Skeletal muscle tissue (tissue), 3 donors: ENCODE measurements at regions not wholly inside any gene's neighbourhood (a gene's known extent, or its start where the extent isn't known, plus 50 kb on each side); places are given as distances from the start of the nearest gene placed in this dataset.

Experiments
- H3K27ac ChIP-seq: one replicate; pipeline ENCODE4 v1.7.0; 2013; ENCODE audit warnings: mild to moderate bottlenecking, low read depth, low read length, inconsistent platforms
- H3K27me3 ChIP-seq, 3 donors: one replicate each; pipeline ENCODE4 v1.7.0; 2013; ENCODE audit warnings: low read length in 3 of 3; ENCODE audit not compliant: control insufficient read depth in 3 of 3, insufficient read depth in 3 of 3
- H3K36me3 ChIP-seq, 3 donors: one replicate each; pipeline ENCODE4 v1.7.0; 2013; ENCODE audit warnings: low read length in 3 of 3; ENCODE audit not compliant: control insufficient read depth in 3 of 3, insufficient read depth in 3 of 3
- H3K4me1 ChIP-seq, 3 donors: one replicate each; pipeline ENCODE4 v1.7.0; 2013; ENCODE audit warnings: low read length in 3 of 3, mild to moderate bottlenecking in 3 of 3; ENCODE audit not compliant: control insufficient read depth in 3 of 3, insufficient read depth in 3 of 3
- H3K4me3 ChIP-seq, 3 donors: one replicate each; pipeline ENCODE4 v1.7.0; 2013; ENCODE audit warnings: low read length in 3 of 3
- H3K9ac ChIP-seq, 3 donors: one replicate each; pipeline ENCODE4 v1.7.0; 2013; ENCODE audit warnings: low read length in 3 of 3, mild to moderate bottlenecking in 3 of 3, moderate library complexity in 2 of 3, low read depth in 1 of 3
- H3K9me3 ChIP-seq, 3 donors: one replicate each; pipeline ENCODE4 v1.7.0; 2013; ENCODE audit warnings: low read length in 3 of 3; ENCODE audit not compliant: control insufficient read depth in 3 of 3
- donor health status: Osteomylitis.

DNA sequence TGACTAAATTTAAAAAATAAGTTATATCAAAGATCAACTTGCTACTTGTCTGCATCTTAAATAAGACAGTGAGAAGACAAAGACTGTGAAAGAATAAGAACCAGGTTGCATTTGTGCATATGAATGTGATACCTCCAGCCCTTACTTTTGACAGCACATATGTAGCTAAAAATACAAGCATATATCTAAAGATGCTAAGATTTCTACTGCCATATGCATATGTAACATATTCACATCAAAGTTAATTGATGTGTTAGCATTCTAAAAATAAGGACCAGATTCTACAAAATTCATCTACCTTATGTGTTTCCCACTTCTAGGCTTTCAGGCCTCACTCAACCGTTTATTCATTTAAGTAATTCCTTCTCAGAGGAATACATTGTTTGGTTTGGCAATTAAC, 1120.3 kb upstream of the LRRTM3 start:
- Histone ChIP-seq H3K36me3 (no peaks in the 10 kb centered on the region), H3K4me3 (no peak overlapping the region), H3K4me1 (no peaks in the 10 kb centered on the region), H3K9me3 (no peaks in the 10 kb centered on the region), H3K9ac (no peak overlapping the region), H3K27me3 (no peaks in the 10 kb centered on the region), H3K27ac (no peak overlapping the region)

DNA sequence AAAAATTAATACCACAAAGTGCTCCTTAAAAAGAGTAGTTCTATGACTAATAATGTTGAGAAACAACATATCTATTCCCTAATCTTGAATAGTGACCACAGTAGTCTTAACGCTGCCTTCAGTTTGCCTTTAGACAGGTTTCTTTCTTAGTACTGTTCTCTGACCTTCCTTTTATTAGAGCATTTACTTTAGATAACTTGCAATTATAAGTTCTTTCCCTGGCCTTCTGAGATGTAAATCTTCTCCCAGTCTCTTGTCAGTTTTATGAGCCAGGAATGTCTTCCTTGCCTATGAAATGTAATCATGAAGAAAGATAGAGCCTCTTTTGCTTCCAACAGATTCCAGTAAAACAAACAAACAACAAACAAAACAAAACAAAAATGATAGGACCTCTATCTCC, 1119.8 kb upstream of the LRRTM3 start:
- no peaks in the 10 kb centered on the region for H3K36me3 ChIP-seq
- H3K9me3 ChIP-seq, result no peaks in the 10 kb centered on the region
- no peak overlapping the region for H3K4me3 ChIP-seq
- H3K27me3 ChIP-seq, result no peaks in the 10 kb centered on the region
- H3K27ac ChIP-seq, result no peak overlapping the region
- no peaks in the 10 kb centered on the region for H3K4me1 ChIP-seq
- no peak overlapping the region for H3K9ac ChIP-seq

DNA sequence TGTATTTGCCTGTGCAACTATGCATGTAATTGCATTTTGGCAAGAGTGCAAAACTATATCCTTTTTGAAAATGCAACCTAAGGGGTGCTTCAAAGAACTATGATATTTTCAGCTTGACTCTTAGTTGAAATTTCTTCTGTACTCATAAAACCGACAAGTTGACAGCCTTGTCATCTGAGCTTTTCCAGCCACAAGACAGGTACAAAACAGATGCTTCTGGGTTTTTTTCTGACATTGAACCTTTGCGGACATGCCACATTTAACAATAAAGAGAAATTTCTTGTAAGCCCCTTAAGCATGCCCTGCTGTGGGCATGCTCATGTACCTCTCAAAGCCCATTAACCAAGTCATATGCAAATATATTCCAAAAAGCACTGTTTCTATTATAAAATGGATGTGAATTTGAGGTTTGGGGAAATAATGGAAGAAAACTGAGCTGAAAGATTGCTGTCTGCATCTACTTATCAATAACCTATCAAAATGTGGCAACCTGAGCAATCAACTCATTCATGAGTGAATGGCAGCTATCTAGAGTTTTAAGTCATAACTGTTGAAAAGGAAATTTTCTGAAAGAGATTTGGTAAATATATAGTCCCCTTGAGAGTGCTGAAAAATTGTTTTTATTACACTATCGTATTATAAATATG, 1117.0 kb upstream of the LRRTM3 start:
- Histone ChIP-seq H3K27me3 (no peaks in the 10 kb centered on the region), H3K4me3 (no peak overlapping the region), H3K9me3 (peaks cover 0 to 2% (median 0%) of the 10 kb centered on the region in 3 donors), H3K36me3 (no peaks in the 10 kb centered on the region), H3K27ac (no peak overlapping the region), H3K4me1 (no peaks in the 10 kb centered on the region), H3K9ac (no peak overlapping the region)

DNA sequence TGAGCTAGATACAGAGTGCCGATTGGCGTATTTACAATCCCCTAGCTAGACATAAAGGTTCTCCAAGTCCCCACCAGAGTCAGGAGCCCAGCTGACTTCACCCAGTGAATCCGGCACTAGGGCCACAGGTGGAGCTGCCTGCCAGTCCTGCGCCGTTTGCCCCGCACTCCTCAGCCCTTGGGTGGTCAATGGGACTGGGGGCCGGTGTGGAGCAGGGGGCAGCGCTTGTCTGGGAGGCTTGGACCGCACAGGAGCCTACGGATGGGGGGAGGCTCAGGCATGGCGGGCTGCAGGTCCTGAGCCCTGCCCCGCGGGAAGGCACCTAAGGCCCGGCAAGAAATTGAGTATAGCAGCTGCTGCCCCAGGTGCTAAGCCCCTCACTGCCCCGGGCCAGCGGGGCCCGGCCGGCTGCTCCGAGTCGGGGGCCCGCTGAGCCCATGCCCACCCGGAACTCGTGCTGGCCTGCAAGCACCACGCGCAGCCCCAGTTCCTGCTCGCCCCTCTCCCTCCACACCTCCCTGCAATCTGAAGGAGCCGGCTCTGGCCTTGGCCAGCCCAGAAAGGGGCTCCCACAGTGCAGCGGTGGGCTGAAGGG, 1113.8 kb upstream of the LRRTM3 start:
- Histone ChIP-seq H3K36me3 (no peaks in the 10 kb centered on the region), H3K27me3 (no peaks in the 10 kb centered on the region), H3K4me3 (no peak overlapping the region), H3K9ac (no peak overlapping the region), H3K27ac (no peak overlapping the region), H3K9me3 (peaks cover 0 to 2% (median 0%) of the 10 kb centered on the region in 3 donors), H3K4me1 (no peaks in the 10 kb centered on the region)

DNA sequence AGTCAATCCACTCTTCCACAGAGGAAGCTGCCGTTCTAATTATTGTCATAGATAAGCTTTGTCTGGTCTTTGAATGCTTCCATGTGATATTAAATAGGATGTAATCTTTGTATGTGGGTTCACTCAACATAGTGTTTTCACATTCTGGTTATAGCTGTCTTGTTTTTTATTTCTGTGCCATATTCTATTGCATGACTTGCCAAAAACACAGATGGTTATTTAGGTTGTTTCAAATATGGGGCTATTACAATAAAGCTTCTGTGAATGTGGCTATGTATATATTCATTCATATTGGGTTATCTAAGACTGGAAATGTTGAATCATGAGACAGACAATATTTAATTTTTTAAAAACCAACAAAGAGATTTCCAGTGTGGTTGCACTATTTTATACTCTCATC, 1109.3 kb upstream of the LRRTM3 start:
- Histone ChIP-seq H3K4me1 (no peaks in the 10 kb centered on the region), H3K4me3 (no peak overlapping the region), H3K9me3 (peaks cover 0 to 2% (median 0%) of the 10 kb centered on the region in 3 donors), H3K36me3 (no peaks in the 10 kb centered on the region), H3K9ac (no peak overlapping the region), H3K27ac (no peak overlapping the region), H3K27me3 (no peaks in the 10 kb centered on the region)

DNA sequence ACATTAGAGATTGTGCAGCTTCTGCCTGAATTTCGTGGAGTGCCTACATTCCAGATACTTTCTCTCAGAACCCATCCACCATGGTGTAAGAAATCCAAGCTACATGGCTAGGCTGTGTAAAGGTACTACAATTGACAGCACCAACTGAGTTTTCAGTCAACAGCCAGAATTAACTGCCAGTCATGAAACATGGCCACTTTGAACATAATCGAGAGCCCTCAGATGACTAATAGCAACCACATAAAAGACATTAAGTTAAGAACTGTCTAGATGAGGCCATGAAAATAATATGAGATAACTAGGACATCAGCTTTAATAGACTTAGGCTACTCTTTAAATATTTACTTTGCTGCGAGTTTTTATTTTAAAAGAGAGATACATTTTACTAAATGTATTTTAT, 1106.8 kb upstream of the LRRTM3 start:
- Histone ChIP-seq H3K36me3 (no peaks in the 10 kb centered on the region), H3K27ac (no peak overlapping the region), H3K9me3 (no peaks in the 10 kb centered on the region), H3K9ac (no peak overlapping the region), H3K4me1 (no peaks in the 10 kb centered on the region), H3K27me3 (no peaks in the 10 kb centered on the region), H3K4me3 (no peak overlapping the region)

DNA sequence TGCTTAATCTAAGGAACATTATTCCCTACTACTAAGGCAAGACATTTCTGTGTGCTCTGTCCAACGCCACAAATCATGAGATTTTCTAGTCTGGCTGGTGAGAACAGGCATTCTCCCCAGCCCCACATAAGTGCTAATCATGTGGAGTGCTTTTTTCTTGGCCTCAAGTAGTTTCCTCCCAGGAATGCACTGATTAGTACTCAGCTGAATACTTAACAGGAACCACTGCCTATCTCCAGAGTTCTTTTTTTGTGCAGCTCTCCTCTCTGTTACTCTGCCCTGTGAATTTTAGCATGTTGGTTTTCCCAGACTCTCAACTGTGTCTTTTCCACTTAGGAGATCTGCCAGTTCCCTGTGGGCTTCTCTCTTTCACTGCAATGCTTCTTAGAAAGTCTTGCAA, 1098.5 kb upstream of the LRRTM3 start:
- no peaks in the 10 kb centered on the region for H3K27me3 ChIP-seq
- H3K9ac ChIP-seq, result no peak overlapping the region
- no peak overlapping the region for H3K4me3 ChIP-seq
- H3K27ac ChIP-seq, result no peak overlapping the region
- H3K4me1 ChIP-seq, result no peaks in the 10 kb centered on the region
- H3K36me3 ChIP-seq, result no peaks in the 10 kb centered on the region
- peaks cover 0 to 2% (median 0%) of the 10 kb centered on the region in 3 donors for H3K9me3 ChIP-seq

DNA sequence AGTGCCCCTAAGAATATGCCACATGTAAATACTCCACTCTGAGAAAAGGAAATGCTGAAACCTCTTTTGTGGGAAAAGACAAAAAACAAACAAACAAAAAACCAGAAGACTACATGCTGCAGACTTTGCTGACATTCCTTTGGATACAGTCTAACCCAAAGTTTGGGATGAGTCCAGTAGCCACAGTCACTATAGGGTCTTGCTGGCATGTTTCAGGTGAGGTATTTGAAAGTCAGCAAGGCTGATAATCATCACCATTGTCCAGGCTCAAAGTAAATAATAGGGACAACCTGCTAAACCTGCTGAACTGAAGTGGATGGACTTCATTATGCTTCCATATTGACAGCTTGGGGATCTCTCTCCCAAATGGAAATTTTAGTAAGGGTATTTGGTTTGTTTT, 1087.0 kb upstream of the LRRTM3 start:
- Histone ChIP-seq H3K27ac (no peak overlapping the region), H3K36me3 (no peaks in the 10 kb centered on the region), H3K9ac (no peak overlapping the region), H3K27me3 (no peaks in the 10 kb centered on the region), H3K4me3 (no peak overlapping the region), H3K9me3 (no peaks in the 10 kb centered on the region), H3K4me1 (no peaks in the 10 kb centered on the region)

DNA sequence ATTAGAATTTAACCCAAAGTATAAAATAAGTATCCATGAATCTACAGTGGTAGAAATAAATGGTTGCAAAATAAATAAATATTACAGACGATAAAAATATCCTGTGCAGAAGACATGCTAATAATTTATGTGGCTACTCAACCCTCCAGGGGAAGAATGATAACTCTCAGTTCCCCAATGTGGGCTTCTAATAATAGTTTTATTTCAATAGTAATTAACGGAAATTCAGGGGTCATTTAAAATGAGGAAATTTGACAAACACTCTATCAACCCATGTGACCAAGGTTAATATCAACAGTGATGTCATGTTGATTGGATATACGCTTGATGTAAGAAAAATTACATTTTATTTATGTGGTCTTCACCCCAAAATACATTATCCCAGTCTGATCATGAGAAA, 1082.6 kb upstream of the LRRTM3 start:
- Histone ChIP-seq H3K9ac (no peak overlapping the region), H3K27ac (no peak overlapping the region), H3K36me3 (no peaks in the 10 kb centered on the region), H3K4me1 (no peaks in the 10 kb centered on the region), H3K4me3 (no peak overlapping the region), H3K9me3 (no peaks in the 10 kb centered on the region), H3K27me3 (no peaks in the 10 kb centered on the region)

DNA sequence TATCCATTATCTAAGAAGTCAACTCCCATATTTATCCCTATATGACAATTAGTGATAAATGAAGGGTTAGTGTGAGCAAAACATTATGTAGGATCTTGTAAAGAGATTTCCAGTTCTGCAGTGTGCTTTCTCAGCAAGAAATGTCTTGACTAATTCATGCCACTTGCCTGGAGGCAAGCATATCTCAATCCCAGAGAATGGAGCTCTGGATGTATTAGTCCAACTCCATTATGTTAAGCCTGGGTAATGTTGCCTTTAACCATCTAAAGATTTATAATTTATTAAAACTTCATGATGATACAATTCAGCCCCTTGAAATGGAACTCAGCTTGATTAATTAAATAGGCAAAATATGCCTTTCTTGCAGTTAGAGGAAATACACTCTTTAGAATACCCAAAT, 1079.9 kb upstream of the LRRTM3 start:
- Histone ChIP-seq H3K9ac (no peak overlapping the region), H3K36me3 (no peaks in the 10 kb centered on the region), H3K27ac (no peak overlapping the region), H3K27me3 (no peaks in the 10 kb centered on the region), H3K4me1 (no peaks in the 10 kb centered on the region), H3K4me3 (no peak overlapping the region), H3K9me3 (no peaks in the 10 kb centered on the region)
